GM10266 (cell line): ENCODE measurements at regions not wholly inside any gene's neighbourhood (a gene's known extent, or its start where the extent isn't known, plus 50 kb on each side); places are given as distances from the start of the nearest gene placed in this dataset.

Source experiments
- DNase-seq: peaks from one replicate; pipeline ENCODE4 v3.0.0; 2012; ENCODE audit errors: extremely low spot score
- TF ChIP-seq, protein P1 (sequence below): IDR thresholded peaks from 2 replicates; pipeline ENCODE4 v1.5.1; 2012; ENCODE audit warnings: mild to moderate bottlenecking, low read depth; ENCODE audit not compliant: control insufficient read depth, insufficient read depth; ENCODE audit errors: missing control alignments

DNA sequence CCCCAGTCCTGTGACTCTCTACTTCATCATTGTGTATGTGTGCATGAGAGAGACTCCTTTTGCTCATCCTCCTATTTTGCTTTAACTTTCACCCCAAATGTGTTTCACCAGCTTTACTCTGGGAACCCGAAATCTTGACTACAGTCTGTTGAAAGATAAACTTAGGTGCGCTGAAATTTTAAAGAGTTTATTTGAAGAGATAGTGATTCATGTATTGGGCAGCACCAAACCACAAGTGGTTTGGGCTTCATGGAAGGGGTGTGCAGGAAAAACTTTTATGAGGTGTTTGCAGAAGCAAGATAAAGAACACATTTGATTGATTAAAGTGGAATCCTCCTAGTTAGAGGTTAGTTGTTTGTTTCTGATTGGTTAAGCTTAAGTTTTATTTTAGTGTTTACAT is 50.8 kb upstream of the RFC3 start:
- TF ChIP-seq, protein P1, sequence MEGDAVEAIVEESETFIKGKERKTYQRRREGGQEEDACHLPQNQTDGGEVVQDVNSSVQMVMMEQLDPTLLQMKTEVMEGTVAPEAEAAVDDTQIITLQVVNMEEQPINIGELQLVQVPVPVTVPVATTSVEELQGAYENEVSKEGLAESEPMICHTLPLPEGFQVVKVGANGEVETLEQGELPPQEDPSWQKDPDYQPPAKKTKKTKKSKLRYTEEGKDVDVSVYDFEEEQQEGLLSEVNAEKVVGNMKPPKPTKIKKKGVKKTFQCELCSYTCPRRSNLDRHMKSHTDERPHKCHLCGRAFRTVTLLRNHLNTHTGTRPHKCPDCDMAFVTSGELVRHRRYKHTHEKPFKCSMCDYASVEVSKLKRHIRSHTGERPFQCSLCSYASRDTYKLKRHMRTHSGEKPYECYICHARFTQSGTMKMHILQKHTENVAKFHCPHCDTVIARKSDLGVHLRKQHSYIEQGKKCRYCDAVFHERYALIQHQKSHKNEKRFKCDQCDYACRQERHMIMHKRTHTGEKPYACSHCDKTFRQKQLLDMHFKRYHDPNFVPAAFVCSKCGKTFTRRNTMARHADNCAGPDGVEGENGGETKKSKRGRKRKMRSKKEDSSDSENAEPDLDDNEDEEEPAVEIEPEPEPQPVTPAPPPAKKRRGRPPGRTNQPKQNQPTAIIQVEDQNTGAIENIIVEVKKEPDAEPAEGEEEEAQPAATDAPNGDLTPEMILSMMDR: no peak
- no peak for DNase-seq
